Osteocyte (in vitro differentiated cells): ENCODE measurements at regions not wholly inside any gene's neighbourhood (a gene's known extent, or its start where the extent isn't known, plus 50 kb on each side); places are given as distances from the start of the nearest gene placed in this dataset.

Experiments
- DNase-seq: peaks from one replicate; pipeline ENCODE4 v3.0.0; 2021; ENCODE audit warnings: mixed read lengths; ENCODE audit not compliant: unreplicated experiment; ENCODE audit errors: extremely low spot score
- H3K27ac Mint-ChIP-seq: one replicate; pipeline ENCODE4 v1.8.0; 2021; ENCODE audit warnings: mild to moderate bottlenecking, mixed read lengths; ENCODE audit not compliant: unreplicated experiment
- H3K27me3 Mint-ChIP-seq: one replicate; pipeline ENCODE4 v1.8.0; 2021; ENCODE audit warnings: mixed read lengths; ENCODE audit not compliant: unreplicated experiment
- H3K36me3 Mint-ChIP-seq: one replicate; pipeline ENCODE4 v1.8.0; 2021; ENCODE audit warnings: mixed read lengths; ENCODE audit not compliant: unreplicated experiment
- H3K4me1 Mint-ChIP-seq: one replicate; pipeline ENCODE4 v1.8.0; 2021; ENCODE audit warnings: mixed read lengths; ENCODE audit not compliant: unreplicated experiment
- H3K4me3 Mint-ChIP-seq: one replicate; pipeline ENCODE4 v1.8.0; 2021; ENCODE audit warnings: mild to moderate bottlenecking, moderate library complexity, mixed read lengths; ENCODE audit not compliant: unreplicated experiment
- H3K9me3 Mint-ChIP-seq: one replicate; pipeline ENCODE4 v1.8.0; 2021; ENCODE audit warnings: mixed read lengths; ENCODE audit not compliant: unreplicated experiment
- TF ChIP-seq, protein P1 (sequence below): fragments of 200-600 bp; sonication (generic); IDR thresholded peaks from 2 replicates; pipeline ENCODE4 v1.5.0; 2021; ENCODE audit warnings: antibody characterized with exemption, mild to moderate bottlenecking, moderate library complexity

DNA sequence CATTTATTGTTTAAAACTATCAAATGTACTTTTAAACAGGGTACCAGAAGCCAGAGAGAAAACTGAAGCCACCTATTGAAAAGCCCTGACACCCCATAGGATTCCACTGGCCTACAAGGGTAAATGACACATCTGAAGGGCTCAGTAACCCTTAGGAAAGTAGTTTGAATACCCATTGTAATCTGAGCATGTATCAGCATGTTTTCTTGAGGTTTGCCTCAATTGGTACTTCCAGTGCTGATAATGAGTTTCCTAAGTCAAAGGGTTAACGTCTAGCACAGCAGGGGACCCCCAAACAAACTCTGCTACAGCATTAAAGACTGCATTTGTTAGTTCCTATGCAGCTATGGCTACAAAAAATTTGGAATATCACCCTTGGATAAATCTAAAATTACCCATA lies 657.1 kb downstream of the NR2F1-AS1 start:
- Mint-ChIP-seq H3K9me3 (no peaks in the 10 kb centered on the region), H3K27ac (no peak overlapping the region), H3K4me1 (no peaks in the 10 kb centered on the region), H3K36me3 (no peaks in the 10 kb centered on the region), H3K27me3 (no peaks in the 10 kb centered on the region), H3K4me3 (no peak overlapping the region)
- TF ChIP-seq, protein P1, sequence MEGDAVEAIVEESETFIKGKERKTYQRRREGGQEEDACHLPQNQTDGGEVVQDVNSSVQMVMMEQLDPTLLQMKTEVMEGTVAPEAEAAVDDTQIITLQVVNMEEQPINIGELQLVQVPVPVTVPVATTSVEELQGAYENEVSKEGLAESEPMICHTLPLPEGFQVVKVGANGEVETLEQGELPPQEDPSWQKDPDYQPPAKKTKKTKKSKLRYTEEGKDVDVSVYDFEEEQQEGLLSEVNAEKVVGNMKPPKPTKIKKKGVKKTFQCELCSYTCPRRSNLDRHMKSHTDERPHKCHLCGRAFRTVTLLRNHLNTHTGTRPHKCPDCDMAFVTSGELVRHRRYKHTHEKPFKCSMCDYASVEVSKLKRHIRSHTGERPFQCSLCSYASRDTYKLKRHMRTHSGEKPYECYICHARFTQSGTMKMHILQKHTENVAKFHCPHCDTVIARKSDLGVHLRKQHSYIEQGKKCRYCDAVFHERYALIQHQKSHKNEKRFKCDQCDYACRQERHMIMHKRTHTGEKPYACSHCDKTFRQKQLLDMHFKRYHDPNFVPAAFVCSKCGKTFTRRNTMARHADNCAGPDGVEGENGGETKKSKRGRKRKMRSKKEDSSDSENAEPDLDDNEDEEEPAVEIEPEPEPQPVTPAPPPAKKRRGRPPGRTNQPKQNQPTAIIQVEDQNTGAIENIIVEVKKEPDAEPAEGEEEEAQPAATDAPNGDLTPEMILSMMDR = no peak
- no peak for DNase-seq

DNA sequence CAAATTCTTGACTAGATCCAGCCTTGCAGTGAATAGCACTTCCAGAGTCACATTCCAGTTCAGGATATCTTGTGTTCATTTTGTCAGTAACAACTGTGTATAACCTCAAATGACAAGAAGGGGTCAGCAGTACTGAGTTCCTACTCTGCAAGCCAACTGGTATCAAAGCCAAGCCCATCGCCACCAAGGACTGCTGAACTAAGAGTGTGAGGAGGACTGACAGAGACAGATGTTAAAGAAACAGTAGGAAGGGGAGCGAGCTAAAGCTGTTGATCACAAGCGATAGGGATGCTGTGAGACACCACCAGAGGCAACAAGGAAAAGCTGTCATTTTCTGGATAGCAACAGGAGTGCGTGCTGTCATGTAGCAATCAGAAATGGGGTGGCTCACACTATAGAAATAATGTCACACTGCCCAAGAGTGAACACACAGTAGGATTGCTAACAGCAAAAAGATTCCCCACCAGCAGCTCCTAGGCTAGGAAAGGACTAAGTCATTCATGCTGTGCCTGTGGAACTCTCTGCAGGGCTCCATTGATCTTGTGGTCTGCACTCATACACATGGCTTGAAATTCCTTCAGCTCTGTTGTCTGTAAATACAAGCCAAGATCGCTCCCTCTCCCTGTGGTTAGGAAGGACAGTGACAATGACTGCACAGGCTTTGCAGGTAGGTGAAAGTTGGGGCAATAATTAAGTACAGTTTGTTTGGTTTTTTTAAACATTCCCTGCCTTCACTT lies 658.6 kb downstream of the NR2F1-AS1 start:
- Mint-ChIP-seq H3K27ac (no peak overlapping the region), H3K9me3 (no peaks in the 10 kb centered on the region), H3K36me3 (no peaks in the 10 kb centered on the region), H3K4me1 (peaks cover 10% of the 10 kb centered on the region), H3K27me3 (no peaks in the 10 kb centered on the region), H3K4me3 (no peak overlapping the region)
- DNase-seq = no peak
- TF ChIP-seq, protein P1 = no peak

DNA sequence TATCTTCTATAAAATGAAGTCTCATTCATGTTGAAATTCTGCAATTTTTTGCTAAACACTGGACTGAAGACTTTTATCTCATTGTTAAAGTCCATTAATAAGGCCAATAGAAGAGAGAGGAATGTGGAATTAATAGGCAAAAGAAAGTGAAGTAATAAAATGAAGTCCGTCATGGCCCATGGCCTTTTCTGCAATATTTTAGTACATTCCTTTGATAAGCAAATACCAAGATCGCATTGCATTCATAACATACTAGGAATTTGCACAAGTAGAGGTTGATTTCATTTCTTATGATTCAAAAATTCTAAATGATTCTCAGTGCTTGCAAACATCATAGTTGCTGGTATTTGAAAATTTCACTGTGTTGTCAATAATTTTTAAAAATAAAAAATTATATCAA lies 664.0 kb downstream of the NR2F1-AS1 start:
- no peak overlapping the region for H3K4me3 Mint-ChIP-seq
- DNase-seq = no peak
- no peaks in the 10 kb centered on the region for H3K36me3 Mint-ChIP-seq
- H3K27ac Mint-ChIP-seq = no peak overlapping the region
- no peaks in the 10 kb centered on the region for H3K9me3 Mint-ChIP-seq
- TF ChIP-seq, protein P1 = no peak
- H3K4me1 Mint-ChIP-seq = peaks cover 27% of the 10 kb centered on the region
- no peaks in the 10 kb centered on the region for H3K27me3 Mint-ChIP-seq

GRCh38 chr5:92916036-92916435 lies 665.0 kb downstream of the NR2F1-AS1 start:
- no peaks in the 10 kb centered on the region for H3K27me3 Mint-ChIP-seq
- H3K4me1 Mint-ChIP-seq = peaks cover 27% of the 10 kb centered on the region
- no peak overlapping the region for H3K4me3 Mint-ChIP-seq
- H3K9me3 Mint-ChIP-seq = no peaks in the 10 kb centered on the region
- H3K27ac Mint-ChIP-seq = no peak overlapping the region
- no peaks in the 10 kb centered on the region for H3K36me3 Mint-ChIP-seq
- TF ChIP-seq, protein P1 = peak; percentile 25
- no peak for DNase-seq

DNA sequence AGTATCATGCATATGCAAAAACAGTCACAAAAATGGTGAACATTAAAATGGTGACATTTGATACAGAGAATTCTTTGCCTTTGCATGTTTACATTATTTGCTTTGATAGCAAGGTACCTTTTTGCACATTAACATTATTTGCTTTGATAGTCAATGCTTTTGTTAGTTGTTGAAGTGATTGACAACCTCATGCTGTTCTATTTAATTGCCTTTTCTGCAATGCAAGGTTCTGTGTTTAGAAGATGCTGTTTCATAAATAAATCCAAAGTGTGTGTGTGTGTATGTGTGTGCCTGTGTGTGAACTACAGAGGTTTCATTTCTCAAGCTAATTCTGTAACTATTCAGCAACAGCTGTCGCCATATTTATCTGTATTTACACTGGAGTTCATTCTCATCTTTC lies 668.7 kb downstream of the NR2F1-AS1 start:
- Mint-ChIP-seq H3K4me1 (peaks cover 43% of the 10 kb centered on the region), H3K27ac (no peak overlapping the region), H3K4me3 (no peak overlapping the region), H3K36me3 (no peaks in the 10 kb centered on the region), H3K27me3 (no peaks in the 10 kb centered on the region), H3K9me3 (no peaks in the 10 kb centered on the region)
- TF ChIP-seq, protein P1 = no peak
- DNase-seq = no peak
